GM21825 (cell line): ENCODE measurements at regions not wholly inside any gene's neighbourhood (a gene's known extent, or its start where the extent isn't known, plus 50 kb on each side); places are given as distances from the start of the nearest gene placed in this dataset.
"Not testable (repeated sequence)": the region's sequence is repeated elsewhere in the genome, so short reads cannot be mapped to it uniquely, and the experiment has no call there.

ENCODE experiments used
- ATAC-seq: cut with Tn5 transposase; IDR thresholded peaks from one replicate; pipeline ENCODE4 v1.9.1; 2021; ENCODE audit warnings: mild to moderate bottlenecking, moderate library complexity; ENCODE audit not compliant: unreplicated experiment

DNA sequence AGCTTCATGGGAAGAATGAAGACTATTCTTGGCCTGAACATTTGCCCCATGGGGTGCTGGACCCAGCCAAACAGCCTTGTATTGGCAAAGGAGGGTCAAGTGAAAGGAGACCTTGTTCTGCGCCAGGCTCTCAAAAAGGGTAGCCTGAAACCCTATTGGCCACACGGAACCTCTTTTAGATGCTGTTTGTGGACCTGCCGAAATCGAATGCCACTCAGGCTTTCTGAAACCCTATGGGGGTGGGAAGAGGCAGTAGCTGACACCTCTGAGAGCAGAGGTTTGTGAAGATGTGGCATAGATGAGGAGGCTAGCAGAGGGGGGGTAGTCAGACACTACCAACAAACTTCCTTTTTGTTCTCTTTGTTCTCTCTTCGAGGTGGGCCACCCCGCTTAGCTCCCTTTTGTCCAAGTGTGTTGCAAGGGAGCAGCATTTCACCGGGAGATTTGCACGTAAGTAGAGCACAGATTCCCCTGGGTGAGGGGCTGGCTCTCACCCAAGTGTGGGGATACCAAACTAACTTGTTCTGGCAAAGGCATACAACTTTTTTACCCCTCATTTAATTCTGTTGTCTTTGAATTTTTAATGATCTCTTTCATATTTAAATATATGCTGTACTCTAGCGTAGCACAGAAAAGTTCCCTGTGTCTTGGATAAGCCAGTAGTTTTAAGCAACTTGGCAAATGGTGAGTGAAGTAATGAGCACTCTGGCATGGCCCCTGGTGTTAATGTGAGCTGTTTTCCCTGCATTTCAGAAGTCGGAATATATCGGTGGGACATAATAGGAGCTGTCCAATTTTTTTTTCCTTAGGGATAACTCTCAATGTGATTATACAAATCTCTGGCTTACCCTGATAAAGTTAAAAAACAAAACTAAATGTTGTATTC, 107.7 kb downstream of the SEPTIN7 start:
- no peak for ATAC-seq

DNA sequence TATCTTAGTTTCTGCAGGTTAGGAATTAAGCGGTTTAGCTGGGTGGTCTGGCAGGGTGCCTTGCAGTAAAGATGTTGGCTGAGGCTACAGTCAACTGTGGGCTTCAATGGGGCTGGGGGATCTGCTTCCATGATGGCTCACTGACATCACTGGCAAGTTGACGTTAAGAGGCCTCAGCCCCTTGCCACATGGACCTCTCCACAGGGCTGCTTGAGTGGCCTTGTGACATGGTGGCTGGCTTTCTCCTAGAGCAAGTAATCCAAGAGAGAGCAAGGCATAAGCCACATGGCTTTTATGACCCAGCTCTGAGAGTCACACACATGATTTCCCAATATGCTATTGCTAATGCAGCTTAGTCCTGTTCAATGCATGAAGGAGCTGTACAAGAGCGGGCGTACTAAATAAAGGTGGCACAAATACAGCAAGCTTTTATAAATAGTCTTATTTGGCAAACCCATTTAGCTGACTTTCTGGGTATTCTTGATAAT, 109.1 kb downstream of the SEPTIN7 start:
- ATAC-seq, result no peak

DNA sequence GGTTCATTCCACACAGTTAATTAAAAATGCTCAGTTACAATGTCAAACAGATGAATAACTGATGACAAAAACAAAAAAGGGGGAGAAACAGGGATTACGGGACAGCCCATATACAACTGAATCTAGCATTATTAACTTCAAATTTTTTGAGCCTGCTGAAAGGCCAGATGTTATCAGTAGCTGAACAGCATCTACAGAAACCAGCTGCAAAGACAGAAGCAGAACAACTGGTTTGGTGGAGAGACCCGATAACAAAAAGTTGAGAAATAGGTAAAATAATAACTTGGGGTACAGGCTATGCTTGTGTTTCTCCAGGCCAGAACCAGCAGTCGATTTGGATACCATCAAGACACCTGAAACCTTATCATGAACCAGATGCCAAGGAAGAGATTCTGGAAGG, 109.8 kb downstream of the SEPTIN7 start:
- ATAC-seq, result not testable (repeated sequence)

DNA sequence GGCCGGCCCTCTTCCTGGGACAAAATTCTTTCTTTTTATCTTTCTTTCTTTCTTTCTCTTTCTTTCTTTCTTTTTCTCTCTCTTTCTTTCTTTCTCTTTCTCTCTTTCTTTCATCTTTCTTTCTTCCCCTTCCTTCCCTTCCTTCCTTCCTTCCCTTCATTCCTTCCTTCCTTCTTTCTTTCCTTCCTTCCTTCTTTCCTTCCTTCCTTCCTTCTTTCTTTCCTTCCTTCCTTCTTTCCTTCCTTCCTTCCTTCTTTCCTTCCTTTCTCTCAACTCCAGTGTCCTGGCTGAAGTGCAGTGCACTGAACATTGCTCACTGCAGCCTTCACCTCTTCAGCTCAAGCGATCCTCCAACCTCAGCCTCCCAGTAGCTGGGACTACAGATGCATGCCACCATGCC, 112.5 kb downstream of the SEPTIN7 start:
- ATAC-seq, result not testable (repeated sequence)

DNA sequence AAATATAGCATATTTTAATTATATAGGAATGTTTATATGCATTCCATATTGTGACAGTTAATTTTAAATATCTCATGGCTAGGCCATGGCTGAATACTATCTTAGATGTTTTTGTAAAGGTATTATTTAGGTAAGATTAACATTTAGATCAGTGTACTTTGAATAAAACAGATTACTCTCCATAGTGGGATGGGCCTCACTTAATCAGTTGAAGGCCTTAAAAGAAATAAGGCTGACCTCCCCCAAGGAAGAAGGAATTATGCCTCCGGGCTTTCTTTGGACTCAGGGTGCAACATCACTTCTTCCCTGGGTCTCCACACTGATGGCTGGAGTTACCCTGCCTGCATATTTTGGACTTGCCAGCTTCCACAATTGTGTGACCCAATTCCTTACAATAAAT, 113.4 kb downstream of the SEPTIN7 start:
- ATAC-seq, result not testable (repeated sequence)

DNA sequence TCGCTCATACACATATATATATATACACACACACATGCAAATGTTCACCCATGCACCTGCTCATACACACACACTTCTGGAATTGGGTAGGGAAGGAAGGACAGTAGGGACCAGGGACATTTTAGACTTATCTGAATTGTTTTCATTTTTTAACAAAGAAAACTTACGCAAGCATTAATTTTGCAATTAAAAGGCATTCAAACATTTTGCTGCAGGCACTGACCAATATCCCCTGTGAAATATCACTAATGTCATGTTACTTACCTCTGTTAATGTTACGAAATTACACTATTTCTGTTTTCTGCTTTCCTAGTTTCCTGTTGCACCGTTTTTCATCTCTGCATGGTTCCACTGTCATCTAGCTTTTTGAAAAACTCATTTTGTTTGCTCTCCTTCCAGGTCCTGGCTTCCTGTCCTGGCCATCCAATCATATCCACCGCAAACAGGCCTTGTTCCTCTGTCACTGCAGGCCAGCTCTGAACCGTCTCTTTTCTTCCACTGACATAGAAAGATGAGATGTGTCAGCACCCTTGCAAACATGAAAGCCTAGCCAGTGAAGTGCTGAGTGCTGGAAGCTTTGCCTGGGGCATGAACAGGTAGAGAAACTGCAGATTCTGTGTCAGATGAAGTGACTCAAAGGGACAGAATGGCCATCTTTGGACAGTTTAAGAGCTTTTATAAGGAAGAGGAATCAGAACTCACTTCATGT, 114.5 kb downstream of the SEPTIN7 start:
- not testable (repeated sequence) for ATAC-seq

DNA sequence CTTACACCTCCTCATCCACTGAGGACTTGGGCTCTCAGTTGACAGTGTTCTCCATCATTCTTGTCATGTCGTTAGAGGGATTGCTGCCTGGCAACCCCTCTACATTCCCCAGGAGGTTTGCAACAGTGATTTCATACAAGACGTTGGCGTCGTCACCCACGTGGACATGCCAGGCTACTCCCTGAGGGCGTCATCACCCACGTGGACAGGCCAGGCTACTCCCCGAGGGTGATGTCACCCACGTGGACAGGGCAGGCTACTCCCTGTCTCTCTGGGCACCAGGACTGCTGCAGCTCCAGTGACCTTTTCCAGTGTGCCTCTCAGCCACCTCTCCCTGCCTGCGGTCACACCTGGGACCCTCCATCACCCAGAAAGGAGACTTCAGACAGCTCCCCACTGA, 117.4 kb downstream of the SEPTIN7 start:
- ATAC-seq, result not testable (repeated sequence)

DNA sequence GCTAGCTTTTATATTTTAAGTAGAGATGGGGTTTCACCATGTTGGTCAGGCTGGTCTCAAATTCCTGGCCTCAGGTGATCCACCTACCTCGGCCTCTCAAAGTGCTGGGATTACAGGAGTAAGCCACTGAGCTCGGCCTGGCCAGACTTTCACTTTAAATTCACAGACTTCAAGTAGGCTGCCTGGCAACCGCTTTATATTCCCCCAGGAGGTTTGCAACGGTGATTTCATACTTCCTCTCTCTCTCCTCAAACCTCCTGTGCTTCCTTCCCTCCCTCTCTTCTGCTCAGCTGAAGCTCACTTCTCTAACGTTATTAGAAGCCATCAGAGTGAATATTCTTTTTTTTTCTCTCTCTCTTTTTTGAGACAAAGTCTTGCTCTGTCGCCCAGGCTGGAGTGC, 118.8 kb downstream of the SEPTIN7 start:
- ATAC-seq, result peak; percentile 72

DNA sequence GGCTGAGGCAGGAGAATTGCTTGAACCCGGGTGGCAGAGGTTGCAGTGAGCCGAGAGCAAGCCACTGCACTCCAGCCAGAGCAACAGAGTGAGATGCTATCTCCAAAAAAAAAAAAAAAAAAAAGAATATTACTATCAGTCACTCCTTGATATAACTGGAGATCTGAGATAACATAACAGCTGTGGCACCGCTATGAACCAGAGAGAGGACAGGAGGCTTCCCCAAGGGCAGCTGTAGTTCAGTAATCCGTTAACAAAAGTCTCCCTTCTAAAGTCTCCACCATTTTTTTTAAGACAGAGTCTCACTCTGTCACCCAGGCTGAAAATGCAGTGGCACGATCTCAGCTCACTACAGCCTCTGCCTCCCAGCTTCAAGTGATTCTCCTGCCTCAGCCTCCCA, 120.5 kb downstream of the SEPTIN7 start:
- not testable (repeated sequence) for ATAC-seq

DNA sequence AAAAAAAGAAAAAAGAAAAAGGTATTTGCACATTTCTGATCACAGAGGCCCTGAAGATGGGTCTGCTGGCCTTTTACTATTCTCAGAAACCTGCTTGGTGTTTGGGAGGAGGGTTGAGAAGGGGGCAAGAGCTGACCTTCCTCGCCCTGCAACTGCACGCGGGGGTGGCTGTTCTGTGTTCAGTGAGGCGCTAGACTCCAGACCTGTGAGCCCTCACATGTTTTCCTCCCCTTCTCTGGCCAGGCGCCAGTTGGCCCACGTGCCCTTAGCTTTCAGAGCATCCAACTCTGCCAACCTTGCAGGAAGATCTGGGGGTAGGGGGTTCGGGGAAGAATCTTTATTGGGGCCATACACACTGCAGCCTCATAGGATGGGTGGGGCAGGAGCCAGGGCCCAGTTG, 123.8 kb downstream of the SEPTIN7 start:
- ATAC-seq, result not testable (repeated sequence)

DNA sequence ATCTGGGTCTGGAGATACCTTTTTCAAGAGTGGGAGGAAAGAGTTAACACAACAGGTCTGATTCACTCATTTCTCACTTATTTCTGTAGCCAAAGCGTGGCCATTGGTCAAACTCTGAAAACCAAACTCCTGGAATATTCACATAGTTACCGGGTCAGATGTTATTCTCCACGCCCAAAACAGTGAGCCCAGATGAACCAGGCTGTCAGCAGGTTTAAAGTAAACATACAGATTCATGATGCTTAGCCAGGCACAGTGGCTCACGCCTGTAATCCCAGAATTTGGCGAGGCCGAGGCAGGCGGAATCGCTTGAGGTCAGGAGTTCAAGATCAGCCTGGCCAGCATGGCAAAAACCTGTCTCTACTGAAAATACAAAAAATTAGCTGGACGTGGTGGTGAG, 126.1 kb downstream of the SEPTIN7 start:
- not testable (repeated sequence) for ATAC-seq

DNA sequence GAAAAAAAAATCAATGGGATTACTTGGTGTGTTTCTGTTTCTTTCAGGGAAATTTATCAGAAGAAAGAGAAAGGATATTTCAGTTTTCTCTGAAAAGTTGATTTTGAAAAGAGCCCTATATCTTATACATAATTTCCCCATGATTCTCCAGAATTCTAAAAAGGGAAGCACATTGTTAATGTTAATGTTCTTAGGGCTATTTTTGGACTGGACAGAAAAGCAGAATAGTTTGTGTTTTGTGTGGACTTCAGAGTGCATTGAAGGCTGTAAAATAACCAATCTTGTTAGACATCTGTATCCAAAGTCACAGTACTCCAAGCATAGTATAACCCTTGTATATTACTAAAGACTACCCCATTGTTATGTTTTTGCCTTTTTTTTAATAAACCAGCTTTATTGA, 130.3 kb downstream of the SEPTIN7 start:
- not testable (repeated sequence) for ATAC-seq

DNA sequence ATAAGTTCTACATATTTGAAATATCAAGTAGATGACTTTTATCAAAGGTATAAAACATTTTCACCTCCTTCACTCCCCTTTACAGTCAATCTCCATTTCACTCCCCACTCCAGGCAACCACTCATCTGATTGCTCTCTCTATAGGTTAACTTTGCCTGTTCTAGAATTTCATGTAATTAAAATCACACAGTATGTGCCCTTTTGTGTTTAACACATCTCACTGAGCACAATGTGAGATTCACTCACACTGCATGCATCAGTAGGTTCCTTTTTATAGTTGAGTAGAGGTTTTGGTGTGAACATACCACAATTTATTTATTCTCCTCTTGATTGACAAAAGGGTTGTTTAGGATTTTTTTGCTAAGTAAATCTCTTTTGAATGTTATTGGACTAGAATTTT, 130.7 kb downstream of the SEPTIN7 start:
- not testable (repeated sequence) for ATAC-seq

DNA sequence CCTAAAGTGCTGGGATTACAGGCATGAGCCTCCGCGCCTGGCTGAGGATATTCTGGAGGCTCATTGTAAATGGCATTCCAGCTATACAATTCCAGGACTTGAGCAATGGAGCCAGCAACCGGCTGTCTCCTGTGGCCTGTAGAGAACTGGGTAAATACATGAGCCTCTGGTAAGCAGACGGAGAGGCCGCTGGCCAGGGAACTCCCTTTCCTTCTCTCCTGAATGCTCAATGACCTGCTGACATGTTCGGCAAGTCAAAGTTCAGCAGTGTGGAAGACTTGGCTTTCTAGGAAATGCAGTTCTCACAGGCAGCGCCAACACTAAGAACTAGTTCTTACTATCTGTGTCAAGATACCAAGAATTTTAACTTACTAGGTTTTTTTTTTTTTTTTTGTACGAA, 139.8 kb downstream of the SEPTIN7 start:
- not testable (repeated sequence) for ATAC-seq

DNA sequence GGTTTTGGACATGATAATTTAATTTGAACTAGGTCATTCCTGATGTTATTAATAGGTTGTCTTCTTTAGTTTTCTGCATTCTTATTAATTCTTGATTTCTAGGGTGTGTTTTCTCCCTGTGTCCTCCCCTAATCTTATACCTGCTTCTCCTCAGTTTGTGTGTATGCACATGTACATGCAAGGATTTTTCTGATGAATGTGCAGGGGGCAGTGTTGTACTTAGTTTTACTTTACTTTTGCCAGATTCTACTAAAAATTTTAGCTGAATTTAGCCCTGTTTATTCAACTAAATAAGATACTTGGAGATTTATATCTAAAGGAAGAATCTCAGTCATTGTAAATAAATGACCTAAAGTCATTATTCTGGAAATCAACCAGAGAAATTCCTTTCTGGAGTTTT, 144.8 kb downstream of the SEPTIN7 start:
- ATAC-seq, result not testable (repeated sequence)

DNA sequence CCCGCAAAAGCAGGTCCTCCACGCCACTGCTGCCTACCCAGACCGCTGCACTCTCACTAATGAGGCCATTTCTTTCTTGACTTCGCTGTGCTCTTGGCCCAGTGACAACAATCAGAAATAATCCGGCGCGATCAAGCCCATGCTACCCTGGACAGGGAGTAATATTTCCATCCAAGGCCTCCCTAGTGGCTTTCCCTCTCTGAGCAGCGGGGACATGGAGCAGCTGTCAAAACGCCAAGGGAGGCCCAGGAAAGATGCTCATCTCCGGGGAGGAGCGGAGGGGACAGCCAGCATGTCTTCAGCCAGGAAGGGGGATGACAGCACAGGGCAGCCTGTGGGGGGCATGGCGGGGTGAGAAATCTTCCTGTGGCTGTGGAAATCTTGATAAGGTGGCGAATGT, 154.9 kb downstream of the SEPTIN7 start:
- not testable (repeated sequence) for ATAC-seq

DNA sequence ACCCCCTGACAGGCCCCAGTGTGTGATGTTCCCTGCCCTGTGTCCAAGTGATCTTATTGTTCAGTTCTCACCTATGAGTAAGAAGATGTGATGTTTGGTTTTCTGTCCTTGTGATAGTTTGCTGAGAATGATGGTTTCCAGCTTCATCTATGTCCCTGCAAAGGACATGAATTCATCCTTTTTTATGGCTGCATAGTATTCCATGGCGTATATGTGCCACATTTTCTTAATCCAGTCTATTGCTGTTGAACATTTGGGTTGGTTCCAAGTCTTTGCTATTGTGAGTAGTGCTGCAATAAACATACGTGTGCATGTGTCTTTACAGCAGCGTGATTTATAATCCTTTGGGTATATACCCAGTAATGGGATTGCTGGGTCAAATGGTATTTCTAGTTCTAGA, 156.1 kb downstream of the SEPTIN7 start:
- ATAC-seq, result not testable (repeated sequence)

DNA sequence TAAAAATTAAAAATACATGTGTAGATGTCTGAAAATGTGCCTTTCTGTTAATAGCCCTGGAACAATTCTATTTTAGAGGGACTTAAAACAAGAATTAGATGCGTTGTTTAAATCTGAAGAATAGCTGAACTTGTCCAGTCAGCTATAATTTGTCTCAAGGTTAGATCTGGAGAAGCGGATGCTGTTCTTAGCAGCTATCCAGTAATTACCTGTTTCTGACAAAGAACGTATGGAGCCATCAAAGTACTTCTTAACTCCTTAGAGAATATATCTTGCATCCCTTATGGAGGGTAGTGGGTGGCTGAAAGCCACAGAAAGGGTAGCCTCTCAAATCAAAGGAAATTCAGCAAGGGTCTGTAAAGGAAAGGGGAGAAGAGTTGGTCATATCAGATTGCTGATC, 160.4 kb downstream of the SEPTIN7 start:
- not testable (repeated sequence) for ATAC-seq

DNA sequence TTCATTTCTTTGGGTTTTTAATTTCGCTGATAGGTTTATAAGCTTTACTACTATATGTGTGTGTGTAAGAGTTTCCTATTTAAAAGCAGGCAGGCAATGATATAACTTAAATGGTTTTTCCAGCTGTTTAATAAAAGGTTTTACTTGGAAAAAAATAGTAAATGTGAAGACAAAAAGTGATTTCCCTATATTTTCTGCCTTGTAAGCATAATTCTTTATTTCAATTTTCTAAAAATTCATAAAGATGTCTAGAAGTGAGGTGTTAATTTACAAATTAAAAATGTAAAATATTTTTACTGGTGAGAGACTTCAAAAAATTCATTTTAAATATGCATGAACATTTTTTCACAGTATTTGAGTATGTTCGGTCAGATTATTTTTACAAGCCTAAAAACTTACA, 161.8 kb downstream of the SEPTIN7 start:
- not testable (repeated sequence) for ATAC-seq

DNA sequence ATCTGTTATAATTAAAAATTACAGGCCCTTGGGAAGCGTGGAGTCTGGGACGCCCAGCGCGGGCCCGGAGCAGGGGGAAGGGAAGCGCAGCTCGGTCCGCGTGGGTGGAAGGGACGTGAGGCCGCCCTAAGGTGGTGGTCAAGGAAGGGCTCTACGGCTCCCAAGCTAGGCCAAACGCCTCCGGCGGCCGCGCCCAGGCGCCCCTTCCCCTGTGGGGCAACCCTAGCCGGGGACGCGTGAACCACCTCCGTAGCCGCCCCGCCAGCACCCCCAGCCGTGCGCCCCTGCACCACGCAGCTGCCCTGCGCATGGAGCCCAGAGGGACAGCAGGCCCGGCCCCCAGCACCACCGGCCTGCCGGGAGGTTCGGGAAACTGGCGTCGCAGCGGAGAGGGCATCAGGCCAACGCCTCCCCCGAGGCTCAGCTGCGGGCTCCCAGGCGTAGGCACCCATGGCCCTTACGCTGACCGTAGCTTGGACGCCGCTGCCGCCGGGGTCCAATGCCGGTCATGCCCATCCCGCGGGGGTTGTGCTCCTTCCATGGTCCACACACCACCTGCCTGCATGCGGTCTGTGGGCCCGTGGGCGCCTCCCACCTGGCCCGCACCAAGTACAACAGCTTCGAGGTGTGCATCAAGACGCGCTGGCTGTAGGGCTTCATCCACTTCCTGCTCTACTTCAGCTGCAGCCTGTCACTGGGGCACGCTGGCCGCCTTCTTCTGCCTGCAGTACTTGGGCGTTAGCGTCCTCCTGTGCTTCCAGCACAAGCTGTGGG, 166.7 kb downstream of the SEPTIN7 start:
- ATAC-seq, result no peak
